GM23338 (cell line): ENCODE measurements at regions not wholly inside any gene's neighbourhood (a gene's known extent, or its start where the extent isn't known, plus 50 kb on each side); places are given as distances from the start of the nearest gene placed in this dataset.

Source experiments
- ATAC-seq: fragments of 200-7000 bp; cut with Tn5 transposase; 3 replicates; pipeline ENCODE4 v1.9.1; 2020
- DNase-seq: peaks from one replicate; pipeline ENCODE4 v3.0.0-alpha.2; 2015; ENCODE audit warnings: low spot score
- H2AFZ ChIP-seq: fragments of 200-600 bp; sonication (generic); 2 replicates; pipeline ENCODE4 v1.8.0; 2016; ENCODE audit warnings: antibody characterized with exemption, mild to moderate bottlenecking, moderate library complexity
- H3F3A ChIP-seq: fragments of 200-600 bp; sonication (generic); replicated peaks from 2 replicates; pipeline ENCODE4 v1.8.0; 2017; ENCODE audit warnings: antibody characterized with exemption, mixed run types, low read depth
- H3K27ac ChIP-seq: fragments of 200-600 bp; sonication (generic); 2 replicates; pipeline ENCODE4 v1.6.1; 2016; ENCODE audit warnings: low read depth
- H3K27me3 ChIP-seq: fragments of 200-600 bp; sonication (generic); 2 replicates; pipeline ENCODE4 v1.8.0; 2016; ENCODE audit warnings: mild to moderate bottlenecking, mixed run types, moderate library complexity; ENCODE audit not compliant: insufficient read depth
- H3K36me3 ChIP-seq: fragments of 200-600 bp; sonication (generic); 2 replicates; pipeline ENCODE4 v1.8.0; 2016; ENCODE audit warnings: mild to moderate bottlenecking; ENCODE audit not compliant: insufficient read depth
- H3K4me1 ChIP-seq: fragments of 200-600 bp; sonication (generic); 2 replicates; pipeline ENCODE4 v1.8.0; 2016; ENCODE audit warnings: mild to moderate bottlenecking, moderate library complexity; ENCODE audit not compliant: insufficient read depth
- H3K4me2 ChIP-seq: fragments of 200-600 bp; sonication (generic); 2 replicates; pipeline ENCODE4 v1.7.1; 2017; ENCODE audit warnings: mixed run types
- H3K4me3 ChIP-seq: fragments of 200-600 bp; sonication (generic); 2 replicates; pipeline ENCODE4 v1.6.1; 2016; ENCODE audit warnings: mixed run types
- H3K79me2 ChIP-seq: fragments of 200-600 bp; sonication (generic); replicated peaks from 2 replicates; pipeline ENCODE4 v1.8.0; 2017; ENCODE audit warnings: mild to moderate bottlenecking; ENCODE audit not compliant: insufficient read depth
- H3K9me2 ChIP-seq: fragments of 200-600 bp; sonication (generic); 2 replicates; pipeline ENCODE4 v1.8.0; 2017; ENCODE audit not compliant: insufficient read depth
- H4K20me1 ChIP-seq: fragments of 200-600 bp; sonication (generic); replicated peaks from 2 replicates; pipeline ENCODE4 v1.8.0; 2017; ENCODE audit warnings: mild to moderate bottlenecking; ENCODE audit not compliant: insufficient read depth
- H3K27ac Mint-ChIP-seq: 2 replicates; pipeline ENCODE4 v1.8.0; 2020; ENCODE audit warnings: inconsistent platforms, mild to moderate bottlenecking, moderate library complexity, mixed read lengths
- H3K27me3 Mint-ChIP-seq: 3 replicates; pipeline ENCODE4 v1.8.0; 2022; ENCODE audit warnings: low read depth, mild to moderate bottlenecking, moderate library complexity, mixed read lengths, inconsistent platforms; ENCODE audit not compliant: insufficient read depth, poor library complexity
- H3K36me3 Mint-ChIP-seq: 3 replicates; pipeline ENCODE4 v1.8.0; 2021; ENCODE audit warnings: low read depth, mild to moderate bottlenecking, inconsistent platforms, moderate library complexity, mixed read lengths
- H3K4me1 Mint-ChIP-seq: 3 replicates; pipeline ENCODE4 v1.8.0; 2020; ENCODE audit warnings: mild to moderate bottlenecking, inconsistent platforms, mixed read lengths
- H3K4me3 Mint-ChIP-seq: 3 replicates; pipeline ENCODE4 v1.8.0; 2021; ENCODE audit warnings: moderate library complexity, mild to moderate bottlenecking, inconsistent platforms, mixed read lengths
- H3K9me3 Mint-ChIP-seq: 3 replicates; pipeline ENCODE4 v1.8.0; 2020; ENCODE audit warnings: moderate library complexity, mild to moderate bottlenecking, inconsistent platforms, mixed read lengths
- CREB1 ChIP-seq: fragments of 250-450 bp; sonication (Bioruptor Pico); IDR thresholded peaks from 2 replicates; pipeline ENCODE4 v1.5.0; 2020; ENCODE audit warnings: low read depth, mild to moderate bottlenecking, moderate library complexity
- EZH2 ChIP-seq: fragments of 200-600 bp; sonication (generic); IDR thresholded peaks from one replicate; pipeline ENCODE4 v1.8.0; 2017; ENCODE audit warnings: antibody characterized with exemption, mild to moderate bottlenecking, low read depth; ENCODE audit not compliant: unreplicated experiment
- EZH2phosphoT487 ChIP-seq: fragments of 200-600 bp; sonication (generic); IDR thresholded peaks from one replicate; pipeline ENCODE4 v1.8.1; 2018; ENCODE audit warnings: antibody characterized with exemption; ENCODE audit not compliant: unreplicated experiment
- JUNB ChIP-seq: IDR thresholded peaks from one replicate; pipeline ENCODE4 v1.6.1; 2016; ENCODE audit warnings: antibody characterized with exemption; ENCODE audit not compliant: unreplicated experiment
- NANOG ChIP-seq: IDR thresholded peaks from 2 replicates; pipeline ENCODE4 v1.6.1; 2016; ENCODE audit warnings: antibody characterized with exemption, borderline replicate concordance
- POLR2AphosphoS5 ChIP-seq: IDR thresholded peaks from 2 replicates; pipeline ENCODE4 v1.6.1; 2016; ENCODE audit warnings: antibody characterized with exemption, low read depth
- REST ChIP-seq: IDR thresholded peaks from one replicate; pipeline ENCODE4 v1.6.1; 2018; ENCODE audit warnings: antibody characterized with exemption; ENCODE audit not compliant: unreplicated experiment
- STAT1 ChIP-seq: IDR thresholded peaks from one replicate; pipeline ENCODE4 v1.6.1; 2016; ENCODE audit warnings: antibody characterized with exemption; ENCODE audit not compliant: unreplicated experiment
- ZNF114 ChIP-seq: fragments of 250-450 bp; sonication (Bioruptor Pico); IDR thresholded peaks from 2 replicates; pipeline ENCODE4 v1.5.0; 2020; ENCODE audit warnings: mild to moderate bottlenecking, moderate library complexity
- ZNF331 ChIP-seq: fragments of 250-450 bp; sonication (Bioruptor Pico); IDR thresholded peaks from 2 replicates; pipeline ENCODE4 v1.5.0; 2020; ENCODE audit warnings: low read depth, mild to moderate bottlenecking, moderate library complexity
- ZNF462 ChIP-seq: fragments of 250-450 bp; sonication (Bioruptor Pico); IDR thresholded peaks from 2 replicates; pipeline ENCODE4 v1.5.0; 2020; ENCODE audit warnings: mild to moderate bottlenecking, moderate library complexity
- TF ChIP-seq, protein P1 (sequence below): IDR thresholded peaks from 2 replicates; pipeline ENCODE4 v1.6.1; 2016; ENCODE audit warnings: antibody characterized with exemption
- TF ChIP-seq, protein P2 (sequence below), 2 experiments: fragments of 200-600 bp in 1 of 2; sonication (generic) in 1 of 2; conservative IDR thresholded peaks; 2 replicates each; pipeline versions ENCODE4 v1.5.1 to v1.6.1; 2016 to 2017; ENCODE audit warnings: antibody characterized with exemption in 2 of 2, low read depth in 2 of 2, mild to moderate bottlenecking in 2 of 2, moderate library complexity in 1 of 2

DNA sequence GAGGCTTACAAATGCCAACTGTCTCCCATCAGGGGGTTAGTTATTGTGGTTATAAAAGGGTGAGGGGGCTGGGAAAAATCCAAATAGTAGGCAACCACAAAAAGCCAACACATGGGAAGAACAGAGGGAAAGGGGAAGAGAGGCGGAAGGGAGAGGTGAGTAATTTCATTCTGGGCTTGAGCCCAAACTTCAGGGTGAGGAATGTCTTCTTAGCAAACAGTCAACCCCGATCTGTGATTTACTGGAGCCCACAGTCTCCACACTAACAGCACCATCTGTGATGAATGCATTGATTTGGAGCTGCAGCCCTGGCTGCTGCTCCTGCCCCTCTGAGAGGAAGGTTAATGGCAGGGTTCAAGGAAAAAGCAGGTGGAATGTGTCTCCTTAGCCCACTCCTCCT lies 162.2 kb upstream of the GPR101 start:
- H3K36me3 ChIP-seq: no peaks in the 10 kb centered on the region
- no peaks in the 10 kb centered on the region for H3K79me2 ChIP-seq
- Mint-ChIP-seq H3K27me3 (peaks cover 2% of the 10 kb centered on the region), H3K4me3 (no peak overlapping the region), H3K9me3 (no peaks in the 10 kb centered on the region; the same call in 2 of the 3 replicates), H3K4me1 (no peaks in the 10 kb centered on the region), H3K36me3 (no peaks in the 10 kb centered on the region), H3K27ac (no peak overlapping the region)
- ATAC-seq (no peak), DNase-seq (no peak)
- H3K27me3 ChIP-seq: no peaks in the 10 kb centered on the region
- H3K4me3 ChIP-seq: no peak overlapping the region
- no peak overlapping the region for H3K4me2 ChIP-seq
- no peaks in the 10 kb centered on the region for H3F3A ChIP-seq
- TF ChIP-seq EZH2phosphoT487 (no peak), REST (no peak), ZNF114 (no peak), NANOG (no peak), JUNB (no peak), STAT1 (no peak), ZNF462 (CRISPR knock-in tag) (no peak), ZNF331 (no peak), EZH2 (no peak), CREB1 (no peak), POLR2AphosphoS5 (no peak)
- TF ChIP-seq, protein P1, sequence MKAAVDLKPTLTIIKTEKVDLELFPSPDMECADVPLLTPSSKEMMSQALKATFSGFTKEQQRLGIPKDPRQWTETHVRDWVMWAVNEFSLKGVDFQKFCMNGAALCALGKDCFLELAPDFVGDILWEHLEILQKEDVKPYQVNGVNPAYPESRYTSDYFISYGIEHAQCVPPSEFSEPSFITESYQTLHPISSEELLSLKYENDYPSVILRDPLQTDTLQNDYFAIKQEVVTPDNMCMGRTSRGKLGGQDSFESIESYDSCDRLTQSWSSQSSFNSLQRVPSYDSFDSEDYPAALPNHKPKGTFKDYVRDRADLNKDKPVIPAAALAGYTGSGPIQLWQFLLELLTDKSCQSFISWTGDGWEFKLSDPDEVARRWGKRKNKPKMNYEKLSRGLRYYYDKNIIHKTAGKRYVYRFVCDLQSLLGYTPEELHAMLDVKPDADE: no peak
- TF ChIP-seq, protein P2, sequence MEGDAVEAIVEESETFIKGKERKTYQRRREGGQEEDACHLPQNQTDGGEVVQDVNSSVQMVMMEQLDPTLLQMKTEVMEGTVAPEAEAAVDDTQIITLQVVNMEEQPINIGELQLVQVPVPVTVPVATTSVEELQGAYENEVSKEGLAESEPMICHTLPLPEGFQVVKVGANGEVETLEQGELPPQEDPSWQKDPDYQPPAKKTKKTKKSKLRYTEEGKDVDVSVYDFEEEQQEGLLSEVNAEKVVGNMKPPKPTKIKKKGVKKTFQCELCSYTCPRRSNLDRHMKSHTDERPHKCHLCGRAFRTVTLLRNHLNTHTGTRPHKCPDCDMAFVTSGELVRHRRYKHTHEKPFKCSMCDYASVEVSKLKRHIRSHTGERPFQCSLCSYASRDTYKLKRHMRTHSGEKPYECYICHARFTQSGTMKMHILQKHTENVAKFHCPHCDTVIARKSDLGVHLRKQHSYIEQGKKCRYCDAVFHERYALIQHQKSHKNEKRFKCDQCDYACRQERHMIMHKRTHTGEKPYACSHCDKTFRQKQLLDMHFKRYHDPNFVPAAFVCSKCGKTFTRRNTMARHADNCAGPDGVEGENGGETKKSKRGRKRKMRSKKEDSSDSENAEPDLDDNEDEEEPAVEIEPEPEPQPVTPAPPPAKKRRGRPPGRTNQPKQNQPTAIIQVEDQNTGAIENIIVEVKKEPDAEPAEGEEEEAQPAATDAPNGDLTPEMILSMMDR (conservative IDR thresholded peaks at IDR 0.05; ENCODE audit: low read depth in 2 of 2): no peak
- H3K4me1 ChIP-seq: no peaks in the 10 kb centered on the region
- no peak overlapping the region for H3K27ac ChIP-seq
- H3K9me2 ChIP-seq: no peaks in the 10 kb centered on the region
- no peak overlapping the region for H2AFZ ChIP-seq
- H4K20me1 ChIP-seq: no peaks in the 10 kb centered on the region
